GM21723 (cell line): ENCODE measurements at regions not wholly inside any gene's neighbourhood (a gene's known extent, or its start where the extent isn't known, plus 50 kb on each side); places are given as distances from the start of the nearest gene placed in this dataset.

Source experiments
- ATAC-seq: cut with Tn5 transposase; IDR thresholded peaks from one replicate; pipeline ENCODE4 v1.9.1; 2021; ENCODE audit warnings: mild to moderate bottlenecking, moderate library complexity; ENCODE audit not compliant: unreplicated experiment

DNA sequence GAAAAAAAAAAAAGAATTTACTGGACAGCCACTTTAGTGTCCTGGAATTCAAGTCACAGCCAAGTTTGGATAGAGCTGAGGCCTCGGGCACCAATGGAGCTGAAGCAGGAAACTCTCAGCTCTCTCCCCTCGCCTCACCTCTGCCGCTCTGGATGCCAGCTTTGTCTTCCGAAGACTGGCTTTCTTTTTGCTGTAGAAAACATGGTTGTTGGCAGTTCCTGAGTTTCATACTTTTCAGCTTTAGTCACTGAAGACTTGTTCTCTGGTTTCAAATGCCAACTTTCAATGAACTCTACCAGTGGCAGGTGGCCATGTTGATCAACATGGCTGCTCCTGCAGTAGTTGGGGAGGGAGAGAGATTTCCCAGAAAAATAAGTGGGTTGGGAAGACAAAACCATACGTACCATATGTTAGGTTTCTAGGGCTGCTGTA lies 142.2 kb downstream of the SNX18 start:
- no peak for ATAC-seq

DNA sequence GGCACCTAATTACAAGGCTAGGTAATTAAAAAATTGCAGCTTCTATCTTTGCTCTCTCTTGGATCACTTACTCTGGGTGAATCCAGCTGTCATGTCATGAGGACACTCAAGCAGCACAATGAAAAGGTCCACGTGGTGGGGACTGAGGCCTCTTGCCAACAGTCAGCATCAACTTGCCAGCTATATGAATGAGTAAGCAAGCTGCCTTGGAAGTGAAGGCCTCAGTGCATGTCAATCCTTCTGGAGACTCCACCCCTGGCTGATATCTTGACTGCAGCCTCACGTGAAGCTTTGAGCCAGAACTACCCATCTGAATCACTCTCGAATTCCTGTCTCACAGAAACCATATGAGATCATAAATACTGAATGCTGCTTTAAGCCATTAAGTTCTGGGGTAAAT lies 140.5 kb downstream of the SNX18 start:
- ATAC-seq = no peak

DNA sequence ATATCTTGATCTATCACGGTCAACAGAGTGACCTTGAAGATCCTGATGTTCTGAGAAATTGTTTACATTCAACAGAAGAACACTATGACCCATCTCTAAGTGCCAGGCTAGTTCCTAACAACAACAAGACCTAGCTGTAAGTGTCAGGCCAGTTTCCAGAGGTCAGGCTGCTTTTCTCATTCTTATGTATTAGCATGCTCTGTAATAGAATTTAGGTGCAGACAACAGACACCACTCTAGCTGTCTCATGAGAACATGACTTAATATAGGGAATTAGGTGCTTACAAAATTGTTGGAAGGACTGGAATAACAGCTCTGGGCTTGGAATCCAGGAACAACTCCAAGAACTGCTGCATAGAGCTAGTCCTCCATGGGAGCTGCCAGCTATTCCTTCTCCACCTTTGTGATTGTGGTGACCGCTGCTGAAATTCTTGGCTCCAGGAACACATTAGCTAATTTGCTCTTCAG lies 138.7 kb downstream of the SNX18 start:
- no peak for ATAC-seq

DNA sequence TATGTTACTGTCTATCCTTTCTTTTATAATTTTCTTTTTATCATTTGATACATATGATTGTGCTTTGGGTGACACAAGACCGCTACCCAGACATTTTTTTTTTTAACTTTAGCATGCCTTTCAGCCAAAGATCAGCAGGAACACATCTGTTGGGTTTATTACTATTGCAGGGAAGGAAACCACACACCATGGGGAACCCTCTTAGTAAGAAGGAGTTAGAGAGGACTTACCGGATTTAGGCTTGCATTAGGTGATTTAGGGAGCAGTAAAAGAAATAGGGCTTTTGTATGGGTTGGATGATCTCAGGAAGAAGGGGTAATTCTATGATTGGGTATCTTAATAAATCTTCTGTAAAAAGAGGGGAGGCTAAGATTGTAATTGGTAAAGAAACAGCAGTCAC lies 138.2 kb downstream of the SNX18 start:
- no peak for ATAC-seq

DNA sequence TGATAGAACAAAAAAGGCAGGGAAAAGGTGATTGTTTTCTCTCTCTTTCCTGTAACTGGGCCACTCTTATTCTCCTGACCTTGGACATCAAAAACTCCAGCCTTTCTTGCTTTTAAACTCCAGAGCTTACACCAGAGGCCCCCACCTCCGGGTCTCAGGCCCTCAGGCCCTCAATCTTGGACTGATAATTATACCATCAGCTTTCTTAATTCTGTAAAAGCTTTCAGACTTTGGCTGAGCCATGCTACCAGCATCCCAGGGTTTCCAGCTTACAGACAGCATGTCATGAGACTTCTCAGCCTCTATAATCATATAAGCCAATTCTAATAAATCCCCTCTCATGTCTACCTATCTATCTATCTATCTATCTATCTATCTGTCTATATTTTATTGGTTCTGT lies 137.7 kb downstream of the SNX18 start:
- no peak for ATAC-seq

DNA sequence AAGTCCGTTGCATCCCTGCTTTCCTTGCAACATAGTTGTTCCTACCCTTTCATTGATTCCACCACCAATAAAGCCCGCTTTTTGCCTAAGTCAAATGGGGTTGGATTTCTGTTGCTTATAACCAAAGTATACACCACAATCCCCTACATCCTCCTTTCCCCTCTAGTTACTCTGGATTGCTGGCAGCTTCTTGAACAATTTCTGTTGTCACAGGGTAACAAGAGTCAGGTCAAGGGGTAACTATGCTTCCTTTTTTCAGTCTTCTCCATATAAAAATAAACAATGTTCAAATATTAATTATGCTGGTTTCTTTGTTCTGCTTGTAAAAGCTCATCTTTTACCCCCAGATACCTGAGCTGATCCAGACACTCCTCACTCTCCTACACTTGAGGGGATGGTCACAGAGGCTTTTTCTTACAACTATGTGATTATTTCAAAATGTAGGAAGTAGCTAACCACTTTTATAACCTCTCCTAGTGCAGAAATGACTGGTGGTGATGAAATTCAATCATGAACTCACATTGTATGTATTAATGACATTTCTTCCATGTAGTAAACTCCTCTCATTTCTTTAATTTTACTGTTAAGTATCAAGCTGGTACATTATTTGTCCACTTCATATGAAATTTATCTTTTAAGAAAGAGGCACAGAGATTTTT lies 136.5 kb downstream of the SNX18 start:
- ATAC-seq = no peak

DNA sequence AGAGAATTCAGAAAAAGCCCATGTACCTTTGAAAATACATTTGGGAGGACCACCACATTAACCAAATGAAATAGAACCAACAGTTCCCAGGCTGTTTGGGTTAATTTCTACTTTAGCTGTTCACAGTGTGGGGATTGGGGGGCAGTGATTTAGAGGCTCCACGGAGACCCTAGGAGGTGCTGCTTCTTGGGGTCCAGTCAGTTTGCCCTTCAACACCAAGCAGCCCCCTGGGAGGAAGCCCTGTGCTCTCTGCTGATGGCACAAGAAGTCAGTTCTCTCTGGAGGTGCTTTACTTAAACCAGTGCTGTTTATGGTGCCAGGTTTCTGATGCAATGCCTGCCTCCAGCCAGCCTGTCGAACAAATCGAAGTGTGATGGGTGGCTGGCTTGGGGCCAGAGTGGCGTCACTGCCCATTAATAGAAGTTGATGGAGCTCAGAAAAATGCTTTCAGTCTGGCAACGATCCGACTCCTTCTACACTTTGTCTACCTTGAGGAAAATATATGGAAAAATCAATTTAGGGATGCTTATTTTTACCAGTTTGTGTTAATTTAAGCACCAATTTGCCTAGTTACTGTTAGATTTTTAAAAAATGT lies 134.0 kb downstream of the SNX18 start:
- ATAC-seq = no peak

DNA sequence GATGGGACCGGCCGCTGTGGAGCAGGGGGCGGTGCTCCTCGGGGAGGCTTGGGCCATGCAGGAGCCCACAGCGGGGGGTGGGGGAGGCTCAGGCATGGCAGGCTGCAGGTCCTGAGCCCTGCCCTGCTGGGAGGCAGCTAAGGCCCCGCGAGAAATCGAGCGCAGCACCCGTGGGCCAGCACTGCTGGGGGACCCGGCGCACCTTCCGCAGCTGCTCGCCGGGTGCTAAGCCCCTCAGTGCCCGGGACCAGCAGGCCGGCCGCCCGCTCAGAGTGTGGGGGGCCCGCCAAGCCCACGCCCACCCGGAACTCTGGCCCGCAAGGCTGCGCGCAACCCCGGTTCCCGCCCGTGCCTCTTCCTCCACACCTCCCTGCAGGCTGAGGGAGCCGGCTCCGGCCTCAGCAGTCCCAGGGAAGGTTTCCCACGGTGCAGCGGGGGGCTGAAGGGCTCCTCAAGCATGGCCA lies 131.5 kb downstream of the SNX18 start:
- ATAC-seq = no peak

DNA sequence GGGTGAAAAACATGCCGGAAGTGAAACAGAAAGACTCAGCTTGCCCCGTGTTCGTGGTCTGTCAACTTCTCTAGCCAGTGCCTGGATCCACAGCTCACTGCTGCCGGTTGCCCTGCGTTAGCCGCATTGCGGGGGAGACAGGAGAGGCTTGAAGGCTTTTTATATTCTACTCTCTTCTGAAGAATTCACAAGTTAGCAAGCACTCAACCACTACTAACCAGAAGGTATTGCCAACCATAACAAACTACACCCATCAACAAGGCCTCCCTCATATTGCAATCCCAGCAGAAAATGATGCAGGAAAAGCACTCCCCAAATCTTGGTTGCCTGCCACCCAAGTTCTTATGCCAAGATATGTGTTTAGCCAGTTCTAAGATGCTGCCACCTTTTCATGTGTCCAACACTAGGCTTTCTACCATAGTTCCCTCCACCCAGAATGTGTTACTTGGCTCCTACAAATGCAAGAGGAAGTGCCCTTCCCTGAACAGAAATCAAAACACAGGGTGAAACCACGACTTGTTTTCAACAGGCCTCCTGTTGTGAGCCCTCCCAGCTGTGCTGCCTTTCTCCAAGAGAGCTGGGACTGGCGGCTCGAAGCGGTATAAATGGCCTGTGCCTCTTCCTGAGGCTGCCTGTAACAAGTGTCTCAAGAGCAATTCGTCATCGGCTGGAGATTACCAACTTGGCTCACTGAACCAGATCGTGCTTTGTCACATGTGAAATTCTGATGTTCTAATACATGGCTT lies 129.0 kb downstream of the SNX18 start:
- ATAC-seq = peak; percentile 93

DNA sequence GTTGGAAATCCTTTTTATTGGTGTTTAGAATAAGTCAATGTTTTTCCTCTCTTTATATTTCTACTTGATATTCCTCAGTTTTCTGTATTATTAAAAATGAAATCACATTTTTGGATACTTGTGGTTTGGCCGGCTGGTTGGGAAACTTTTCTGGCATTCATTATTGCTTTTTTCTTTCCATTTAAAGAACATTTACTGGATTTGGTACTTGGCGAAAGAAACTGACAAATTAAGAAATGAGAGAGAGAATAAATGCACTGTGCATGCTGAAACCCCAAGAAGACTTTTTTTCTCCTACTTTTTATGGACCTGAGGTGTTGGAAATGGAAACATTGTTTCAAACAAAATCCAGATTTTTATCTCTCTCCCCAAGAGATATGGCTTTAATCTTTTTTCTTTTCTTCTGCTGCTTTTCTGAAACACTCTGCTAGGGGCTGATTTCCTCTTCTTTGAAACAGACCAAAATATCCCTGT lies 128.4 kb downstream of the SNX18 start:
- ATAC-seq = no peak

DNA sequence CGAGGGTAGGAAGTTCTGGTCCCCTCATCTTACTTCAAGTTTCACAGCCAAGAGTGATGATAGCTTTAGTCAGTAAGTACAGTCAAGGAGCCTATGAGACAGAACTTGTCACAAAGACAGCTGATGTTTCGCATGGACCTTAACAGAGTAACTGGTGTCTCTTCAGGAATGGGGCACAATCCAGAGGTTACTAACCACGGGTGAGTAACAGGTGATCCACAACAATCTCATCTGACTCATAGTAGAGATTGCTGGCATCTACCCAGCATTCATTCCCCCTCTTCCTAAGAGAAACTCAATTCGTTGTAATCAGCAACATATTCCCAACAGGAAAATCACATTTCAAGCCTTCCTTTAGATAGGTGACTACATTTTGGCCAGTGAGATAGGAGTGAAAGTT lies 126.7 kb downstream of the SNX18 start:
- no peak for ATAC-seq

DNA sequence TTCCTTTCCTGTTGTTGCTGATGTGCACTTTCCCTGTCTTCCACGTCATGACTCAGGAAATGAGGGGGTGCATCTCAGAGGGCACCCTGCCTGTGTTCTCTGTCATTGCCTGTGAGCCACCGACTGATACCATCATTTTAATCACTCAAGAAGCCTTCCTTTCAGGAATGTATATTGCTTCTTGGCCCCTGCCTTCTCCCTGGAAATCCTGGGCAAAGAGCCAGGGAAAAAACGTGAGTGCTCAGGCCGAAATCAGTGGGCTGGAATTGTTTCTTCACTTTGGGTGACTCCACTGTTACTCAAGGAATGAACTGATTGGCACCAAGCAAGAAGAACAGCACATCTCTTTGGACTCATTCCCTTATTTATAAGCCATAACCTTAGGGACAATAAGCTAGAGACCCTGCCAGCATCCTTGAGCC lies 126.1 kb downstream of the SNX18 start:
- ATAC-seq = no peak

DNA sequence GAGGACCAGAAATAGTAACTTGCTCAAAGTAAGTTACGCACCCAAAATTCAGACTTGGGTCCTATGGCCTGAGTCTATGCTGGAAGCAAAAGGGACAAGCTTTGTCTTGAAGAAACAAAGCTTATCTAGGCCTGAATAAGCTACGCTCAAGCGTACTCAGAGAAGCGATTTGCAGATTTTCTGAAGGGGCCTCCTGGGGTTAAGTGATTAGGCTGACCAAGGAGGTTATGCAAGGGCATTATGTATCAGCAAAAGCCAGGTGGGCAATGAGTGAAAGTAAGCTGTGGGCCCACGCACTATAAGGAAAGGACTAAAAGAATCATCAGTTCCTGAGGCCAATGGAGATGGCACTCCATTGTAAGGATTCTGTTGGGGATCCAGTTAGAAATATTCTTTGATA lies 122.1 kb downstream of the SNX18 start:
- ATAC-seq = no peak

DNA sequence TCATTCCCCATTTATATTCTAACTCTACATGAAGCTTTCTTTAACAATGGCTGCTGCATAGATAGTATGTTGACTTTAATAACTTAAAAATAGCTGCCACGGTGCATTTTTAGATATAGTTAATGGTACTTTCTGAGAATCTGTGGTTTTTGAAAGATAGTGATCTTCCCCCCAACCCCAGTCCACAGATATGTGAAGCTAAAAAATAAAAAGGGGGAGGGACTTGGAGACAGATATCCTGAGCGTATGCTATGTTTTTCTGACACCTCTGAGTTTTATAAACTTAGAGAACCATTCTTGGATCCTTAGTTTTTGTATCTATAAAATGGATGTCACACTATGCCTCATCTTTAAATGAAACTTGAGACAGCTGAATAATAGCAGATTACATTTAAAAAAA lies 120.5 kb downstream of the SNX18 start:
- no peak for ATAC-seq

DNA sequence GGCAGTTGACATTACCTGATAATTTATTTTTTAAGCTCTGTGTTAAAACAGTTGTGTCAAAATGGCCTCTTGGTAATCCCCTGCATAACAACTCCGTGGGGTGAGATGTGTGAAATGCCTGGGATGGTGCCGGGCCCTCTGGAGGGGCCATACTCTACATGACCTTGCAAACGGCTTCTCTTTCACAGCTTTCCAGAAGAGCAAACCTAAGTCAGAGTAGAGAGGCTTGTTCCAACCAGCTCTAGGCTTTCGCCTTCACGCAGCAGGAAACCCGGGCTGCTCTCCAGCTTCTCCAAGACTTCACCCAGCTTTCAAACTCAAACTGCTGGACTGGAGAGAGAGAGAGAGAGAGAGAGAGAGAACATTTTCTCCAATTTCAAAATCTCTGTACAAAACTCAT lies 120.1 kb downstream of the SNX18 start:
- ATAC-seq = no peak

DNA sequence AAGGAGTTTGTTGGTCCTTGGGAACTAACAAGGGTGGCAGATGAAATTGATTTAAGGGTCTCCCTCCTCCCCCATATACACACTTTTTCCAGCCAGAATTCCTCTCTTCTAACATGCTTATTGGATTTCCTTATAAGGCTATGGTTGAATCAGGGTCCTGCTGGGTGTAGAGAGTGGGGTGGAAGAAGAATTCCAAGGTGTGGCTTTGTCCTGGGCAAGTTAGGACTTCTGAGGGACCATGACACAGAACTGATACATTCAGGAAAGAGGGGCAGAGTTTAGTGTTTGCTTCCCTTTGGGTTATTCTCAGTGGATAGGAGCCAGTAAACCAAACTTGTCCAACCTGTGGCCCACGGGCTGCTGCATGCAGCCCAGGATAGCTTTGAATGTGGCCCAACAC lies 116.5 kb downstream of the SNX18 start:
- ATAC-seq = no peak

DNA sequence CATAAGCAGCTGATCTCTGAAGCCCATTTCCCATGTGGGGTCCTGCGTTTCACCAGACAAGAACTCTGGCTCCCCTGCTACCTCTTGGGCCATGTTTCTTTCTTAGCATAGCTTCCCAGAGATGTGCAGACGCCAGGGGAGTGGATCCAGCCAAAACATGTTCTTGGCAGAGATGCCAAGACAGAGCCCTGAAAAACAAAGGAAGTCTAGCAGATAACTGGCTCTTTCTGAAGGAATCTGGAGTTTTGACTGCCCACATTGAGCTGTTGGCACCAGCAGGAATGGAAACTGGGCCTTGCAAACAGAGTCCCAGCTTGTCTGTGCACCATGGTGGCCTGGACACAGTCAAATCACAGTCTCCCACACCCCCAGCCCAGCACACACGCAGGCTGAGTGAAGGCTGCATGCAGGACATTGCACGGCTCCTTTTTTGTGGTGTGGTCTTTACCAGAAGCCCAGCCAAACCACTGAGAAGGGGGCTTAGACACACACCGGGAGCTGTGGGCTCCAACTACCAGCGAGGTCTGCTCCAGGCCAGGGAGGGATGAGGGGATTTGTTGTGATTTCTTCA lies 114.7 kb downstream of the SNX18 start:
- ATAC-seq = no peak

DNA sequence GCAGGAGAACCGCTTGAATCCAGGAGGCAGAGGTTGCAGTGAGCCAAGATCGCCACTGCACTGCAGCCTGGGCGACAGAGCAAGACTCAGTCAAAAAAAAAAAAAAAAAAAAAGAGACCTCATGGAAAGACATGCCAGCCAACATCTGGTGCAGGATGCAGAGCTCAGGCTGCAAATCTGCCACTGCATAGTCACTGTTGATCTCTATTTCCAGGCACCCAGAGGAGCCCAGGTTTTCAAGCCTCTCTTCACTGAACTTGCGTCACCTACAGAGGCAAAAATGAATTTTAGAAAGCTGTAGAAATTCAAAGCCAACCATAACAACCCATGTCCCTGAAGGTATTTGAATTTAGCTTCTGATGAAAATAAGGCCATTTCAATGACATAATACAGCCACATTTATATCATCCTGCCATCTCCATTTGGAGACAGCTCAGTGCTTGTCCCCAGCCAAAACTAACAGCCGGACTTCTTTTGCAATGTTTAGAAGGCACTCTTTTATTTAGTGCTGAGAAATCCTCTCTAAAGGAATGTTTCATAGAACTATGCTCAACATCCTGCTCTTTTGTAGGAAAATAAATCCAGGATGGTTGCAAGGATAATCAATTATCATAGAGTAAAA lies 113.3 kb downstream of the SNX18 start:
- ATAC-seq = no peak

DNA sequence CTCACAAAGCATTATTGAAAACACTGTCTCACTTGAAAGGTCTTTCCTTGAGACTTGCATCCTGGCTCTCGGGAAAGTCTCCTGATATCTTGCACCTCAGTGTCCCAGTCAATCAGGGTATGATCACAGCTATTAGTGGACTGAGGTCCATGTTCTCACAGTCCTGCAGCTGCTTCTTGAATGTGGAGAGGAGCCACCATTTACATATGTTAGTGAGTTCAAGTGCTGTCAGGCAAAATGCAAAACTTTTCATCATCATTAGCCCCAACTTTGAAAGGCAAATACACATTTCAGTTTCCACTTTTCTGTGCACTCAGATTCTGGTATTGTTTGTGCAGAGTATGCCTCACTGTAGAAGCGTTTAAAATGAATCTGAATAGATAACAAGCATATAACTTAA lies 111.6 kb downstream of the SNX18 start:
- no peak for ATAC-seq

DNA sequence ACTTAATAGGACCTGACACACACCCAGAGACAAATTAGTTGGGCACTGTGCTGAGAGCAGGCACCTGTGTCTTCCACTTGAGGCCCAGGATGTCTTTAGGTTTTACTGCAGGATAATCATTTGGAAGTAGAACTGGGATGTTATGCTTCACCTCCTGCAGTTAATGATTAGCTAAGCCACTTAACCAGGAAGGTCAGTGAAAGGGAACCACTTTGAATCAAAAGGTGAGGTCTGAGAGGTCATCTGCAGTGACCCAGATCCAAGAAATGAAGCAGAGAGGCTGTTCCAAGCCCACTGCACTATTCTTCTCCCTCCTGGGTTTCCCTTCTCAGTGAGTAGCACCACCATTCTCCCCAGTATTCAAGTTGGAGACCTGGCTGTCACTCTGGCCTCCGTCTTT lies 110.5 kb downstream of the SNX18 start:
- ATAC-seq = no peak

DNA sequence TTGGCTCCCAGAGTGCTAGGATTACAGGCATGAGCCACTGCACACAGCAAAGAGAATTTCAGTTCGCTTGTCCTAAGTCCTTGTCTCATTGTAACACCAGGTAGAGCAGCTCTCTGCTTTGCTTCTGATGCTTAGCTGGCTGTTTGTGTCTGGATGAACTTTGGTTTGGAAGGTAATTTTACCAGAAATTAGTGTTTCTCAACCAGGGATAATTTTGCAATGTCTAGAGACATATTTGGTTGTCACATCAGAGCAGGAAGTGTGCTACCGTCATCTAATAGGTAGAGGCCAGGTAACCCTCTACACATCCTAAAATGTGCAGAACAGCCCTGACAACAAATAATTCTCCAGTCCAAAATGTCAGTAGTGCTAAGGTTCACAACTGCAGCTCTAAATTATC lies 108.8 kb downstream of the SNX18 start:
- ATAC-seq = no peak
